Vagina (tissue), 2 donors: ENCODE measurements at regions not wholly inside any gene's neighbourhood (a gene's known extent, or its start where the extent isn't known, plus 50 kb on each side); places are given as distances from the start of the nearest gene placed in this dataset.

Experiments used
- DNase-seq, 2 donors: peaks; one replicate each; pipeline ENCODE4 v3.0.0-alpha.2; 2017; ENCODE audit errors: extremely low spot score in 2 of 2
- H3K27ac ChIP-seq: fragments of 200-600 bp; sonication (generic); one replicate; pipeline ENCODE4 v1.5.1; 2019
- H3K27me3 ChIP-seq: fragments of 200-600 bp; sonication (generic); one replicate; pipeline ENCODE4 v1.5.1; 2019
- H3K36me3 ChIP-seq, 2 donors: fragments of 200-600 bp; sonication (generic); one replicate each; pipeline ENCODE4 v1.5.1; 2017 to 2019
- H3K4me1 ChIP-seq: fragments of 200-600 bp; sonication (generic); one replicate; pipeline ENCODE4 v1.5.1; 2019
- H3K4me3 ChIP-seq, 2 donors: fragments of 200-600 bp; sonication (generic); 1 replicate in 1 of 2; 2 replicates in 1 of 2; pipeline ENCODE4 v1.5.1; 2016 to 2019
- H3K9me3 ChIP-seq: fragments of 200-600 bp; sonication (generic); one replicate; pipeline ENCODE4 v1.5.1; 2019
- POLR2A ChIP-seq, 2 donors: fragments of 450-650 bp; IDR thresholded peaks; one replicate each; pipeline ENCODE4 v1.6.1; 2017; ENCODE audit warnings: antibody characterized with exemption in 2 of 2, mild to moderate bottlenecking in 2 of 2, moderate library complexity in 2 of 2
- POLR2AphosphoS5 ChIP-seq, 2 donors: sonication (generic); formaldehyde crosslinking; IDR thresholded peaks; one replicate each; pipeline ENCODE4 v1.9.0; 2017; ENCODE audit warnings: antibody characterized with exemption in 2 of 2, mild to moderate bottlenecking in 2 of 2, low read depth in 1 of 2; ENCODE audit not compliant: insufficient read depth in 1 of 2
- intact Hi-C: fragments of 100-400 bp; cut with DNase I; formaldehyde crosslinking; loops from one replicate; pipeline ENCODE4 v1.15.1; 2023
- TF ChIP-seq, protein P1 (sequence below), 3 experiments: fragments of 450-650 bp in 2 of 3; fragments of 200-600 bp in 1 of 3; sonication (generic) in 1 of 3; IDR thresholded peaks; one replicate each; pipeline ENCODE4 v1.5.1; 2017 to 2019; ENCODE audit warnings: antibody characterized with exemption in 3 of 3, mild to moderate bottlenecking in 2 of 3, moderate library complexity in 2 of 3

DNA sequence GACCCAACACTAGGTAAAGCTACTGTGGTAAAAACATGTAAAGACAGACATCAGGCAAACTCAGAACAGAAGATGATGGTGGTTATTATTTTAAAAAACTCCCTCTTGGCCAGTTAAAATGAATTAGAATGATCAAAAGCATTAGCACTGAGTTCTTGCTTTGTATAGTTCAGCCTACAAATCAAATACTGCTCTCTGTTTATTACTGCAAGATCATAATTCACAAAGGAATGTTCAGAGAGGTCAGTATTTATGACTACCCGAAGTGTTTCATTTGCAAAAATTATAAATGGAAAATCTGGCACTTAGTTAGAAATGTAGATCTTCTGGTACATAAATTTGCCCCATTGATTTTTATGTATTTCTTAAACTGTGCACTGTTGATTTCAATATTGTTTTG lies 140.3 kb upstream of the PPP2R2B start:
- Histone ChIP-seq H3K36me3 (no peaks in the 10 kb centered on the region), H3K9me3 (no peaks in the 10 kb centered on the region), H3K4me3 (no peak overlapping the region), H3K27me3 (no peaks in the 10 kb centered on the region), H3K27ac (no peak overlapping the region), H3K4me1 (no peaks in the 10 kb centered on the region)
- DNase-seq: no peak
- TF ChIP-seq, protein P1, sequence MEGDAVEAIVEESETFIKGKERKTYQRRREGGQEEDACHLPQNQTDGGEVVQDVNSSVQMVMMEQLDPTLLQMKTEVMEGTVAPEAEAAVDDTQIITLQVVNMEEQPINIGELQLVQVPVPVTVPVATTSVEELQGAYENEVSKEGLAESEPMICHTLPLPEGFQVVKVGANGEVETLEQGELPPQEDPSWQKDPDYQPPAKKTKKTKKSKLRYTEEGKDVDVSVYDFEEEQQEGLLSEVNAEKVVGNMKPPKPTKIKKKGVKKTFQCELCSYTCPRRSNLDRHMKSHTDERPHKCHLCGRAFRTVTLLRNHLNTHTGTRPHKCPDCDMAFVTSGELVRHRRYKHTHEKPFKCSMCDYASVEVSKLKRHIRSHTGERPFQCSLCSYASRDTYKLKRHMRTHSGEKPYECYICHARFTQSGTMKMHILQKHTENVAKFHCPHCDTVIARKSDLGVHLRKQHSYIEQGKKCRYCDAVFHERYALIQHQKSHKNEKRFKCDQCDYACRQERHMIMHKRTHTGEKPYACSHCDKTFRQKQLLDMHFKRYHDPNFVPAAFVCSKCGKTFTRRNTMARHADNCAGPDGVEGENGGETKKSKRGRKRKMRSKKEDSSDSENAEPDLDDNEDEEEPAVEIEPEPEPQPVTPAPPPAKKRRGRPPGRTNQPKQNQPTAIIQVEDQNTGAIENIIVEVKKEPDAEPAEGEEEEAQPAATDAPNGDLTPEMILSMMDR (IDR thresholded peaks at IDR 0.05): no peak
- TF ChIP-seq POLR2AphosphoS5 (IDR thresholded peaks at IDR 0.05; ENCODE audit: insufficient read depth in 1 of 2, low read depth in 1 of 2) (no peak), POLR2A (IDR thresholded peaks at IDR 0.05) (no peak)
- intact Hi-C loops: no loop called here

GRCh38 chr5:147036691-147037245 lies 158.2 kb upstream of the PPP2R2B start:
- H3K27ac ChIP-seq: no peak overlapping the region
- H3K36me3 ChIP-seq: no peaks in the 10 kb centered on the region
- no peaks in the 10 kb centered on the region for H3K9me3 ChIP-seq
- intact Hi-C loops: no loop called here
- TF ChIP-seq POLR2A (IDR thresholded peaks at IDR 0.05): no peak
- no peak for TF ChIP-seq POLR2AphosphoS5 (IDR thresholded peaks at IDR 0.05; ENCODE audit: insufficient read depth in 1 of 2, low read depth in 1 of 2)
- TF ChIP-seq, protein P1 (IDR thresholded peaks at IDR 0.05): no peak
- no peaks in the 10 kb centered on the region for H3K4me1 ChIP-seq
- no peak overlapping the region for H3K4me3 ChIP-seq
- no peaks in the 10 kb centered on the region for H3K27me3 ChIP-seq
- no peak for DNase-seq

GRCh38 chr5:147037515-147038205 lies 159.1 kb upstream of the PPP2R2B start:
- DNase-seq: no peak
- TF ChIP-seq POLR2A (IDR thresholded peaks at IDR 0.05) (no peak), POLR2AphosphoS5 (IDR thresholded peaks at IDR 0.05; ENCODE audit: insufficient read depth in 1 of 2, low read depth in 1 of 2) (no peak)
- TF ChIP-seq, protein P1 (IDR thresholded peaks at IDR 0.05): no peak
- Histone ChIP-seq H3K27ac (no peak overlapping the region), H3K36me3 (no peaks in the 10 kb centered on the region), H3K27me3 (no peaks in the 10 kb centered on the region), H3K9me3 (no peaks in the 10 kb centered on the region), H3K4me1 (no peaks in the 10 kb centered on the region), H3K4me3 (no peak overlapping the region)
- intact Hi-C loops: no loop called here

DNA sequence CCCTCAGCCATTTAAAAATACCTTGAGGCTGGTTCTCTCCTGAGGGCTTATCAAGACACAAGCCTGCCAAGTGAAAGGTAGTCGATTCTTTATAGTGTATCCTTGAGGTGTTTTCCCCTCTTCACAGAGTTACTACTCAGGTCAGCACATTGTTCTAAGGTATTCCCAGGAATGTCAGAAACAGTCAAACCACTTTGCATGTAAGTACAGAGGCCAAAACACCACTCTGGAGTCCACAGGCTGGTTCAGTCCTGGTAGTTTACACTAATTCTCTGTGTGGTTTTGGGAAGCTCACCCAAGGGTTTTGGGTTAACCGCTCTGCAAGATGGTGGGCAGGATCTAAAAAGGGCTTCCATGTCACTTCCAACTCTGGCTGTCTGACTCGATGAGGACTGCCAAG lies 162.3 kb upstream of the PPP2R2B start:
- H3K36me3 ChIP-seq: no peaks in the 10 kb centered on the region
- H3K9me3 ChIP-seq: no peaks in the 10 kb centered on the region
- H3K4me3 ChIP-seq: no peak overlapping the region
- H3K27me3 ChIP-seq: no peaks in the 10 kb centered on the region
- intact Hi-C loops: no loop called here
- no peak overlapping the region for H3K27ac ChIP-seq
- TF ChIP-seq POLR2AphosphoS5 (IDR thresholded peaks at IDR 0.05; ENCODE audit: insufficient read depth in 1 of 2, low read depth in 1 of 2) (no peak), POLR2A (IDR thresholded peaks at IDR 0.05) (no peak)
- TF ChIP-seq, protein P1 (IDR thresholded peaks at IDR 0.05): no peak
- DNase-seq: no peak
- H3K4me1 ChIP-seq: no peaks in the 10 kb centered on the region

GRCh38 chr5:147044572-147045273 lies 166.2 kb upstream of the PPP2R2B start:
- no peak for TF ChIP-seq POLR2AphosphoS5 (IDR thresholded peaks at IDR 0.05; ENCODE audit: insufficient read depth in 1 of 2, low read depth in 1 of 2)
- TF ChIP-seq POLR2A (IDR thresholded peaks at IDR 0.05): no peak
- TF ChIP-seq, protein P1 (IDR thresholded peaks at IDR 0.05): no peak
- H3K4me1 ChIP-seq: no peaks in the 10 kb centered on the region
- no peaks in the 10 kb centered on the region for H3K9me3 ChIP-seq
- no peaks in the 10 kb centered on the region for H3K36me3 ChIP-seq
- H3K4me3 ChIP-seq: no peak overlapping the region
- no peak for DNase-seq
- H3K27ac ChIP-seq: no peak overlapping the region
- intact Hi-C loops: no loop called here
- H3K27me3 ChIP-seq: no peaks in the 10 kb centered on the region
